Liver (tissue), 8 donors: ENCODE measurements at regions not wholly inside any gene's neighbourhood (a gene's known extent, or its start where the extent isn't known, plus 50 kb on each side); places are given as distances from the start of the nearest gene placed in this dataset.

ENCODE experiments used
- DNase-seq: peaks from one replicate; pipeline ENCODE4 v3.0.0-alpha.2; 2017; ENCODE audit warnings: low spot score
- H3K27ac ChIP-seq, 2 donors: one replicate each; pipeline ENCODE4 v1.7.0; 2013; ENCODE audit warnings: inconsistent platforms in 2 of 2, low read length in 2 of 2, control low read depth in 1 of 2, low read depth in 1 of 2, mild to moderate bottlenecking in 1 of 2
- H3K27me3 ChIP-seq, 4 donors: one replicate each; pipeline versions ENCODE4 v1.6.1 to v1.7.0; 2013; ENCODE audit warnings: low read length in 3 of 4, inconsistent platforms in 1 of 4, mild to moderate bottlenecking in 1 of 4, moderate library complexity in 1 of 4; ENCODE audit not compliant: control insufficient read depth in 4 of 4, insufficient read depth in 4 of 4
- H3K36me3 ChIP-seq, 4 donors: one replicate each; pipeline versions ENCODE4 v1.6.1 to v1.7.0; 2013; ENCODE audit warnings: low read length in 3 of 4, mild to moderate bottlenecking in 3 of 4, low read depth in 1 of 4, moderate library complexity in 1 of 4; ENCODE audit not compliant: control insufficient read depth in 4 of 4, insufficient read depth in 3 of 4
- H3K4me1 ChIP-seq, 4 donors: one replicate each; pipeline versions ENCODE4 v1.6.1 to v1.7.0; 2013; ENCODE audit warnings: low read length in 3 of 4, mild to moderate bottlenecking in 3 of 4, moderate library complexity in 1 of 4; ENCODE audit not compliant: control insufficient read depth in 4 of 4, insufficient read depth in 4 of 4
- H3K4me3 ChIP-seq, 3 donors: one replicate each; pipeline versions ENCODE4 v1.6.1 to v1.7.0; 2013; ENCODE audit warnings: low read length in 3 of 3, control low read depth in 1 of 3, low read depth in 1 of 3, mild to moderate bottlenecking in 1 of 3
- H3K9ac ChIP-seq, 2 donors: one replicate each; pipeline ENCODE4 v1.7.0; 2013; ENCODE audit warnings: low read length in 2 of 2, mild to moderate bottlenecking in 2 of 2, moderate library complexity in 2 of 2, control low read depth in 1 of 2, low read depth in 1 of 2
- H3K9me3 ChIP-seq, 4 donors: one replicate each; pipeline versions ENCODE4 v1.6.1 to v1.7.0; 2013; ENCODE audit warnings: low read length in 3 of 4; ENCODE audit not compliant: control insufficient read depth in 4 of 4
- CTCF ChIP-seq: fragments of 150-350 bp; IDR thresholded peaks from 2 replicates; pipeline ENCODE4 v1.5.1; 2017; ENCODE audit warnings: improper control_type of control experiment, low read depth, low read length; ENCODE audit not compliant: missing input control
- EGR1 ChIP-seq, 2 donors: IDR thresholded peaks; 2 replicates each; pipeline ENCODE4 v1.6.1; 2016 to 2018; ENCODE audit warnings: antibody characterized with exemption in 2 of 2, low read depth in 2 of 2
- FOXA1 ChIP-seq: IDR thresholded peaks from 2 replicates; pipeline ENCODE4 v1.6.1; 2016; ENCODE audit warnings: antibody characterized with exemption
- FOXA2 ChIP-seq: IDR thresholded peaks from 2 replicates; pipeline ENCODE4 v1.6.1; 2016; ENCODE audit warnings: antibody characterized with exemption
- GABPA ChIP-seq, 2 donors: IDR thresholded peaks in 1 of 2; conservative IDR thresholded peaks in 1 of 2; 2 replicates each; pipeline ENCODE4 v1.6.1; 2016; ENCODE audit warnings: antibody characterized with exemption in 2 of 2, mild to moderate bottlenecking in 1 of 2, moderate library complexity in 1 of 2
- HNF4A ChIP-seq, 2 donors: conservative IDR thresholded peaks; 2 replicates each; pipeline ENCODE4 v1.6.1; 2016; ENCODE audit warnings: antibody characterized with exemption in 2 of 2, mild to moderate bottlenecking in 2 of 2
- HNF4G ChIP-seq: IDR thresholded peaks from 2 replicates; pipeline ENCODE4 v1.6.1; 2016; ENCODE audit warnings: antibody characterized with exemption
- JUND ChIP-seq, 2 donors: IDR thresholded peaks; 2 replicates each; pipeline ENCODE4 v1.6.1; 2016; ENCODE audit warnings: antibody characterized with exemption in 2 of 2
- NR2F2 ChIP-seq: IDR thresholded peaks from 2 replicates; pipeline ENCODE4 v1.6.1; 2016; ENCODE audit warnings: antibody characterized with exemption
- RAD21 ChIP-seq, 2 donors: IDR thresholded peaks; 2 replicates each; pipeline ENCODE4 v1.6.1; 2016; ENCODE audit warnings: antibody characterized with exemption in 2 of 2, mild to moderate bottlenecking in 2 of 2
- RXRA ChIP-seq, 2 donors: IDR thresholded peaks; 2 replicates each; pipeline ENCODE4 v1.6.1; 2017 to 2018; ENCODE audit warnings: antibody characterized with exemption in 2 of 2, mild to moderate bottlenecking in 1 of 2
- SP1 ChIP-seq: IDR thresholded peaks from 2 replicates; pipeline ENCODE4 v1.6.1; 2018; ENCODE audit warnings: antibody characterized with exemption, mild to moderate bottlenecking
- TAF1 ChIP-seq: conservative IDR thresholded peaks from 2 replicates; pipeline ENCODE4 v1.6.1; 2016; ENCODE audit warnings: antibody characterized with exemption, mild to moderate bottlenecking
- YY1 ChIP-seq: IDR thresholded peaks from 2 replicates; pipeline ENCODE4 v1.6.1; 2016; ENCODE audit warnings: antibody characterized with exemption, mild to moderate bottlenecking
- ZBTB33 ChIP-seq: IDR thresholded peaks from 2 replicates; pipeline ENCODE4 v1.6.1; 2016; ENCODE audit warnings: antibody characterized with exemption
- WGBS: extraction: QIAGEN DNeasy Blood & Tissue Kit; methylation state at CpG from one replicate; pipeline ENCODE4 v1.1.7; 2013; 5-methylcytosine and 5-hydroxymethylcytosine counted together
- TF ChIP-seq, protein P1 (sequence below): IDR thresholded peaks from 2 replicates; pipeline ENCODE4 v1.6.1; 2016; ENCODE audit warnings: antibody characterized with exemption
- TF ChIP-seq, protein P2 (sequence below): IDR thresholded peaks from 2 replicates; pipeline ENCODE4 v1.6.1; 2016; ENCODE audit warnings: antibody characterized with exemption, mild to moderate bottlenecking
- TF ChIP-seq, protein P3 (sequence below): IDR thresholded peaks from 2 replicates; pipeline ENCODE4 v1.6.1; 2016; ENCODE audit warnings: antibody characterized with exemption
- donor health status: healthy.
- donor health status: healthy.
- donor health status: healthy.
- donor health status: healthy.
- donor health status: healthy.

- WGBS = 92% methylated on average over 6 of the region's 6 CpGs
- H3K27ac ChIP-seq = no peak overlapping the region
- H3K4me1 ChIP-seq = no peaks in the 10 kb centered on the region
- H3K36me3 ChIP-seq = no peaks in the 10 kb centered on the region
- no peak for TF ChIP-seq ZBTB33
- no peak for TF ChIP-seq JUND (IDR thresholded peaks at IDR 0.05)
- TF ChIP-seq, protein P1, sequence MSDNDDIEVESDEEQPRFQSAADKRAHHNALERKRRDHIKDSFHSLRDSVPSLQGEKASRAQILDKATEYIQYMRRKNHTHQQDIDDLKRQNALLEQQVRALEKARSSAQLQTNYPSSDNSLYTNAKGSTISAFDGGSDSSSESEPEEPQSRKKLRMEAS = no peak
- no peak for TF ChIP-seq SP1
- no peak for TF ChIP-seq FOXA1
- no peak for TF ChIP-seq RXRA (IDR thresholded peaks at IDR 0.05)
- TF ChIP-seq NR2F2 = no peak
- no peak for TF ChIP-seq GABPA (IDR thresholded peaks at IDR 0.05 in 1 of 2, conservative IDR thresholded peaks at IDR 0.05 in 1 of 2)
- no peak overlapping the region for H3K4me3 ChIP-seq
- H3K27me3 ChIP-seq = no peaks in the 10 kb centered on the region
- DNase-seq = no peak
- no peaks in the 10 kb centered on the region for H3K9me3 ChIP-seq
- H3K9ac ChIP-seq = no peak overlapping the region
Observed at GRCh38 chr6:14453712-14454472, 336.3 kb downstream of the CD83 start.

DNA sequence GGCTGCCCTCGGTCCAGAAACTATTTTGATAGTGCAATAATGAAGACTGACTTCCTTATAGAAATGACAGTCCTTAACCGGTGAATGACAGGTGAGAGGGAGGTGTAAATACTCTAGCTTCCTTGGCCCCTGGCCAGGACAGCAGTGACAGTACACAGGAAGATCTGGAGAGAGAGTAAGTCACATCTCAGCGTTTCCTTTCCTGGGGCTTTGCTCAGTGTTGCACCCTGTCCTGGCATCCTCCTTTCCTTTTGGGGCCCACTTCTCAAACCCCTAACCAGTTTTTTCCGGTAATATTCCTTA lies 336.9 kb downstream of the CD83 start:
- TF ChIP-seq FOXA1 (no peak), ZBTB33 (no peak), HNF4A (conservative IDR thresholded peaks at IDR 0.05) (no peak), RXRA (IDR thresholded peaks at IDR 0.05) (no peak), NR2F2 (no peak), FOXA2 (no peak), JUND (IDR thresholded peaks at IDR 0.05) (no peak), TAF1 (no peak), RAD21 (IDR thresholded peaks at IDR 0.05) (no peak), HNF4G (no peak), EGR1 (IDR thresholded peaks at IDR 0.05; ENCODE audit: low read depth in 2 of 2) (no peak), GABPA (IDR thresholded peaks at IDR 0.05 in 1 of 2, conservative IDR thresholded peaks at IDR 0.05 in 1 of 2) (no peak), YY1 (no peak), SP1 (no peak), CTCF (no peak)
- TF ChIP-seq, protein P2, sequence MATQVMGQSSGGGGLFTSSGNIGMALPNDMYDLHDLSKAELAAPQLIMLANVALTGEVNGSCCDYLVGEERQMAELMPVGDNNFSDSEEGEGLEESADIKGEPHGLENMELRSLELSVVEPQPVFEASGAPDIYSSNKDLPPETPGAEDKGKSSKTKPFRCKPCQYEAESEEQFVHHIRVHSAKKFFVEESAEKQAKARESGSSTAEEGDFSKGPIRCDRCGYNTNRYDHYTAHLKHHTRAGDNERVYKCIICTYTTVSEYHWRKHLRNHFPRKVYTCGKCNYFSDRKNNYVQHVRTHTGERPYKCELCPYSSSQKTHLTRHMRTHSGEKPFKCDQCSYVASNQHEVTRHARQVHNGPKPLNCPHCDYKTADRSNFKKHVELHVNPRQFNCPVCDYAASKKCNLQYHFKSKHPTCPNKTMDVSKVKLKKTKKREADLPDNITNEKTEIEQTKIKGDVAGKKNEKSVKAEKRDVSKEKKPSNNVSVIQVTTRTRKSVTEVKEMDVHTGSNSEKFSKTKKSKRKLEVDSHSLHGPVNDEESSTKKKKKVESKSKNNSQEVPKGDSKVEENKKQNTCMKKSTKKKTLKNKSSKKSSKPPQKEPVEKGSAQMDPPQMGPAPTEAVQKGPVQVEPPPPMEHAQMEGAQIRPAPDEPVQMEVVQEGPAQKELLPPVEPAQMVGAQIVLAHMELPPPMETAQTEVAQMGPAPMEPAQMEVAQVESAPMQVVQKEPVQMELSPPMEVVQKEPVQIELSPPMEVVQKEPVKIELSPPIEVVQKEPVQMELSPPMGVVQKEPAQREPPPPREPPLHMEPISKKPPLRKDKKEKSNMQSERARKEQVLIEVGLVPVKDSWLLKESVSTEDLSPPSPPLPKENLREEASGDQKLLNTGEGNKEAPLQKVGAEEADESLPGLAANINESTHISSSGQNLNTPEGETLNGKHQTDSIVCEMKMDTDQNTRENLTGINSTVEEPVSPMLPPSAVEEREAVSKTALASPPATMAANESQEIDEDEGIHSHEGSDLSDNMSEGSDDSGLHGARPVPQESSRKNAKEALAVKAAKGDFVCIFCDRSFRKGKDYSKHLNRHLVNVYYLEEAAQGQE = no peak
- TF ChIP-seq, protein P3, sequence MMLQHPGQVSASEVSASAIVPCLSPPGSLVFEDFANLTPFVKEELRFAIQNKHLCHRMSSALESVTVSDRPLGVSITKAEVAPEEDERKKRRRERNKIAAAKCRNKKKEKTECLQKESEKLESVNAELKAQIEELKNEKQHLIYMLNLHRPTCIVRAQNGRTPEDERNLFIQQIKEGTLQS = no peak
- TF ChIP-seq, protein P1 = no peak
- DNase-seq = no peak
- no peak overlapping the region for H3K4me3 ChIP-seq
- no peaks in the 10 kb centered on the region for H3K4me1 ChIP-seq
- H3K36me3 ChIP-seq = no peaks in the 10 kb centered on the region
- H3K9me3 ChIP-seq = no peaks in the 10 kb centered on the region
- H3K27me3 ChIP-seq = no peaks in the 10 kb centered on the region
- no peak overlapping the region for H3K27ac ChIP-seq
- no peak overlapping the region for H3K9ac ChIP-seq
- 73% methylated on average over 4 of the region's 4 CpGs for WGBS
